Smooth muscle cell (in vitro differentiated cells): ENCODE measurements at regions not wholly inside any gene's neighbourhood (a gene's known extent, or its start where the extent isn't known, plus 50 kb on each side); places are given as distances from the start of the nearest gene placed in this dataset.
"Not testable (repeated sequence)": the region's sequence is repeated elsewhere in the genome, so short reads cannot be mapped to it uniquely, and the experiment has no call there.

Source experiments
- DNase-seq: peaks from one replicate; lab custom pipeline; 2025; ENCODE audit not compliant: unreplicated experiment; lab: John Stamatoyannopoulos, UW
- H2AFZ ChIP-seq: fragments of 200-600 bp; sonication (generic); 2 replicates; pipeline ENCODE4 v1.6.0; 2016; ENCODE audit warnings: antibody characterized with exemption, low read depth, mild to moderate bottlenecking
- H3F3A ChIP-seq: fragments of 200-600 bp; sonication (generic); 2 replicates; pipeline ENCODE4 v1.6.0; 2017; ENCODE audit warnings: antibody characterized with exemption, low read depth
- H3K27ac ChIP-seq: fragments of 200-600 bp; sonication (generic); 2 replicates; pipeline ENCODE4 v1.5.1; 2016; ENCODE audit warnings: low read depth, mild to moderate bottlenecking
- H3K27me3 ChIP-seq: fragments of 200-600 bp; sonication (generic); 2 replicates; pipeline ENCODE4 v1.6.1; 2016; ENCODE audit warnings: low read depth, mild to moderate bottlenecking
- H3K36me3 ChIP-seq: fragments of 200-600 bp; sonication (generic); 2 replicates; pipeline ENCODE4 v1.5.1; 2016; ENCODE audit warnings: low read depth
- H3K4me1 ChIP-seq: fragments of 200-600 bp; sonication (generic); 2 replicates; pipeline ENCODE4 v1.5.1; 2016; ENCODE audit warnings: low read depth
- H3K4me2 ChIP-seq: fragments of 200-600 bp; sonication (generic); 2 replicates; pipeline ENCODE4 v1.6.0; 2016; ENCODE audit warnings: mild to moderate bottlenecking
- H3K4me3 ChIP-seq: fragments of 200-600 bp; sonication (generic); 2 replicates; pipeline ENCODE4 v1.5.1; 2016; ENCODE audit warnings: mild to moderate bottlenecking
- H3K79me2 ChIP-seq: fragments of 200-600 bp; sonication (generic); 2 replicates; pipeline ENCODE4 v1.6.0; 2016; ENCODE audit warnings: low read depth, mild to moderate bottlenecking
- H3K9ac ChIP-seq: fragments of 200-600 bp; sonication (generic); 2 replicates; pipeline ENCODE4 v1.6.0; 2016; ENCODE audit warnings: low read depth
- H3K9me3 ChIP-seq: fragments of 200-600 bp; sonication (generic); replicated peaks from 2 replicates; pipeline ENCODE4 v1.5.1; 2016; ENCODE audit warnings: low read depth
- H4K20me1 ChIP-seq: fragments of 200-600 bp; sonication (generic); 2 replicates; pipeline ENCODE4 v1.6.0; 2016; ENCODE audit warnings: low read depth
- CTCF ChIP-seq: fragments of 200-600 bp; sonication (generic); IDR thresholded peaks from 2 replicates; pipeline ENCODE4 v1.5.1; 2017; ENCODE audit warnings: borderline replicate concordance, mild to moderate bottlenecking, antibody characterized with exemption; ENCODE audit not compliant: insufficient read depth, poor library complexity, severe bottlenecking
- WGBS: methylation state at CpG from one replicate; pipeline ENCODE4 v1.1.7; 2016; ENCODE audit warnings: low lambda C conversion rate; 5-methylcytosine and 5-hydroxymethylcytosine counted together

- WGBS = 88% methylated on average over 3 of the region's 3 CpGs
- Histone ChIP-seq H3K4me1 (no peaks in the 10 kb centered on the region), H3K27ac (no peak overlapping the region), H3K9me3 (no peaks in the 10 kb centered on the region), H3K4me2 (no peak overlapping the region), H3K9ac (no peak overlapping the region), H3K79me2 (no peaks in the 10 kb centered on the region), H3F3A (no peaks in the 10 kb centered on the region), H3K4me3 (no peak overlapping the region), H4K20me1 (no peaks in the 10 kb centered on the region), H3K36me3 (no peaks in the 10 kb centered on the region), H3K27me3 (no peaks in the 10 kb centered on the region), H2AFZ (no peak overlapping the region)
- DNase-seq = no peak
- TF ChIP-seq CTCF = no peak
These were observed 759.2 kb upstream of the MGAT4C start for GRCh38 chr12:87015352-87015751.

- Histone ChIP-seq H3K9me3 (no peaks in the 10 kb centered on the region), H3K27me3 (no peaks in the 10 kb centered on the region), H3K79me2 (no peaks in the 10 kb centered on the region), H3K4me1 (no peaks in the 10 kb centered on the region), H3K36me3 (no peaks in the 10 kb centered on the region), H3K9ac (no peak overlapping the region), H4K20me1 (no peaks in the 10 kb centered on the region), H3K4me3 (no peak overlapping the region), H2AFZ (no peak overlapping the region), H3K4me2 (no peak overlapping the region), H3K27ac (no peak overlapping the region), H3F3A (no peaks in the 10 kb centered on the region)
- DNase-seq = no peak
- no peak for TF ChIP-seq CTCF
- 85% methylated on average over 1 of the region's 1 CpG for WGBS
These were observed 752.7 kb upstream of the MGAT4C start for GRCh38 chr12:87008785-87009384.

GRCh38 chr12:87001102-87001501 lies 744.9 kb upstream of the MGAT4C start:
- no peak overlapping the region for H2AFZ ChIP-seq
- TF ChIP-seq CTCF = no peak
- H3K79me2 ChIP-seq = no peaks in the 10 kb centered on the region
- H3K4me2 ChIP-seq = no peak overlapping the region
- no peak overlapping the region for H3K9ac ChIP-seq
- no peaks in the 10 kb centered on the region for H4K20me1 ChIP-seq
- H3K27ac ChIP-seq = no peak overlapping the region
- no peak for DNase-seq
- no peaks in the 10 kb centered on the region for H3K4me1 ChIP-seq
- no peaks in the 10 kb centered on the region for H3K36me3 ChIP-seq
- 71% methylated on average over 1 of the region's 1 CpG for WGBS
- H3K4me3 ChIP-seq = no peak overlapping the region
- no peaks in the 10 kb centered on the region for H3K27me3 ChIP-seq
- no peaks in the 10 kb centered on the region for H3F3A ChIP-seq
- peaks cover 8% of the 10 kb centered on the region for H3K9me3 ChIP-seq

- no peaks in the 10 kb centered on the region for H3K4me1 ChIP-seq
- H3F3A ChIP-seq = no peaks in the 10 kb centered on the region
- no peak for TF ChIP-seq CTCF
- H3K36me3 ChIP-seq = no peaks in the 10 kb centered on the region
- no peaks in the 10 kb centered on the region for H3K9me3 ChIP-seq
- H3K9ac ChIP-seq = no peak overlapping the region
- H3K4me3 ChIP-seq = no peak overlapping the region
- 96% methylated on average over 4 of the region's 4 CpGs for WGBS
- no peaks in the 10 kb centered on the region for H4K20me1 ChIP-seq
- no peaks in the 10 kb centered on the region for H3K79me2 ChIP-seq
- no peak overlapping the region for H2AFZ ChIP-seq
- no peak overlapping the region for H3K27ac ChIP-seq
- H3K4me2 ChIP-seq = no peak overlapping the region
- H3K27me3 ChIP-seq = no peaks in the 10 kb centered on the region
- DNase-seq = no peak
These were observed 729.1 kb upstream of the MGAT4C start for GRCh38 chr12:86985298-86985697.

- not testable (repeated sequence) for H4K20me1 ChIP-seq, H3K4me1 ChIP-seq, H3K36me3 ChIP-seq, H3K9me3 ChIP-seq, H3K27me3 ChIP-seq, H3K4me2 ChIP-seq, H3K9ac ChIP-seq, H2AFZ ChIP-seq, H3F3A ChIP-seq, H3K4me3 ChIP-seq, H3K79me2 ChIP-seq, H3K27ac ChIP-seq, DNase-seq
- 90% methylated on average over 7 of the region's 7 CpGs for WGBS
These were observed 714.4 kb upstream of the MGAT4C start for GRCh38 chr12:86970595-86970994.
